ENCODE measurements at regions not wholly inside any gene's neighbourhood (a gene's known extent, or its start where the extent isn't known, plus 50 kb on each side); places are given as distances from the start of the nearest gene placed in this dataset.

DNA sequence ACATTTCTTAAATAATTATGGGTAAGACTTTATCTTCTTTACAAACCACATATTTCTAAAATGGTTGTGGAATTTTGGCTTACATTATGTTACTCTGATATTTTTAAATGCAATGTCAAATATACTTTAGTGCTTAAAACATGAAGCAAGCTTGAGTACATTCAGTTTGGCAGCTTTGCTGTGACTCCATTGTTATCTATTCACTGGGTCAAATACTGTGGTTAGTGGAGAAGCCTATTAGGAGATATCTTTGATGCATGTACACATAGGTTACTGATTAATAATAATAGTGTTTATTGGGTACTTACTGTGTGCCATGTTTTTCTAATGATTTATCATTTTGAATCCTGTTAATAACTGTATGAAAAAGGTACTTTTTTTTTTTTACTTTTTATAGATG, 520.4 kb upstream of the B3GALT2 start (continued):
- TF ChIP-seq, protein P1, sequence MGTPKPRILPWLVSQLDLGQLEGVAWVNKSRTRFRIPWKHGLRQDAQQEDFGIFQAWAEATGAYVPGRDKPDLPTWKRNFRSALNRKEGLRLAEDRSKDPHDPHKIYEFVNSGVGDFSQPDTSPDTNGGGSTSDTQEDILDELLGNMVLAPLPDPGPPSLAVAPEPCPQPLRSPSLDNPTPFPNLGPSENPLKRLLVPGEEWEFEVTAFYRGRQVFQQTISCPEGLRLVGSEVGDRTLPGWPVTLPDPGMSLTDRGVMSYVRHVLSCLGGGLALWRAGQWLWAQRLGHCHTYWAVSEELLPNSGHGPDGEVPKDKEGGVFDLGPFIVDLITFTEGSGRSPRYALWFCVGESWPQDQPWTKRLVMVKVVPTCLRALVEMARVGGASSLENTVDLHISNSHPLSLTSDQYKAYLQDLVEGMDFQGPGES (IDR thresholded peaks at IDR 0.05), result no peak
- TF ChIP-seq DPF2 (IDR thresholded peaks at IDR 0.05) (no peak), KDM1A (IDR thresholded peaks at IDR 0.05; ENCODE audit: borderline replicate concordance) (no peak), MEF2B (IDR thresholded peaks at IDR 0.05; ENCODE audit: partially characterized antibody, poor library complexity, severe bottlenecking) (no peak), CHD1 (IDR thresholded peaks at IDR 0.05; ENCODE audit: low read depth, low read length) (no peak), HDAC6 (IDR thresholded peaks at IDR 0.05; ENCODE audit: unreplicated experiment) (no peak), KAT2A (conservative IDR thresholded peaks at IDR 0.05; ENCODE audit: control insufficient read depth, low read depth, low read length) (no peak), FOXM1 (IDR thresholded peaks at IDR 0.05; ENCODE audit: low read depth, low read length) (no peak), NFYB (IDR thresholded peaks at IDR 0.05; ENCODE audit: insufficient read depth, low read depth, low read length) (no peak), KLF5 (IDR thresholded peaks at IDR 0.05; ENCODE audit: partially characterized antibody) (no peak), IKZF1 (conservative IDR thresholded peaks at IDR 0.05) (no peak), RCOR1 (conservative IDR thresholded peaks at IDR 0.05; ENCODE audit: low read depth, low read length) (no peak)
- TF ChIP-seq, protein P2, sequence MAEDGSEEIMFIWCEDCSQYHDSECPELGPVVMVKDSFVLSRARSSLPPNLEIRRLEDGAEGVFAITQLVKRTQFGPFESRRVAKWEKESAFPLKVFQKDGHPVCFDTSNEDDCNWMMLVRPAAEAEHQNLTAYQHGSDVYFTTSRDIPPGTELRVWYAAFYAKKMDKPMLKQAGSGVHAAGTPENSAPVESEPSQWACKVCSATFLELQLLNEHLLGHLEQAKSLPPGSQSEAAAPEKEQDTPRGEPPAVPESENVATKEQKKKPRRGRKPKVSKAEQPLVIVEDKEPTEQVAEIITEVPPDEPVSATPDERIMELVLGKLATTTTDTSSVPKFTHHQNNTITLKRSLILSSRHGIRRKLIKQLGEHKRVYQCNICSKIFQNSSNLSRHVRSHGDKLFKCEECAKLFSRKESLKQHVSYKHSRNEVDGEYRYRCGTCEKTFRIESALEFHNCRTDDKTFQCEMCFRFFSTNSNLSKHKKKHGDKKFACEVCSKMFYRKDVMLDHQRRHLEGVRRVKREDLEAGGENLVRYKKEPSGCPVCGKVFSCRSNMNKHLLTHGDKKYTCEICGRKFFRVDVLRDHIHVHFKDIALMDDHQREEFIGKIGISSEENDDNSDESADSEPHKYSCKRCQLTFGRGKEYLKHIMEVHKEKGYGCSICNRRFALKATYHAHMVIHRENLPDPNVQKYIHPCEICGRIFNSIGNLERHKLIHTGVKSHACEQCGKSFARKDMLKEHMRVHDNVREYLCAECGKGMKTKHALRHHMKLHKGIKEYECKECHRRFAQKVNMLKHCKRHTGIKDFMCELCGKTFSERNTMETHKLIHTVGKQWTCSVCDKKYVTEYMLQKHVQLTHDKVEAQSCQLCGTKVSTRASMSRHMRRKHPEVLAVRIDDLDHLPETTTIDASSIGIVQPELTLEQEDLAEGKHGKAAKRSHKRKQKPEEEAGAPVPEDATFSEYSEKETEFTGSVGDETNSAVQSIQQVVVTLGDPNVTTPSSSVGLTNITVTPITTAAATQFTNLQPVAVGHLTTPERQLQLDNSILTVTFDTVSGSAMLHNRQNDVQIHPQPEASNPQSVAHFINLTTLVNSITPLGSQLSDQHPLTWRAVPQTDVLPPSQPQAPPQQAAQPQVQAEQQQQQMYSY (CRISPR knock-in tag; IDR thresholded peaks at IDR 0.05), result no peak
- TF ChIP-seq, protein P3, sequence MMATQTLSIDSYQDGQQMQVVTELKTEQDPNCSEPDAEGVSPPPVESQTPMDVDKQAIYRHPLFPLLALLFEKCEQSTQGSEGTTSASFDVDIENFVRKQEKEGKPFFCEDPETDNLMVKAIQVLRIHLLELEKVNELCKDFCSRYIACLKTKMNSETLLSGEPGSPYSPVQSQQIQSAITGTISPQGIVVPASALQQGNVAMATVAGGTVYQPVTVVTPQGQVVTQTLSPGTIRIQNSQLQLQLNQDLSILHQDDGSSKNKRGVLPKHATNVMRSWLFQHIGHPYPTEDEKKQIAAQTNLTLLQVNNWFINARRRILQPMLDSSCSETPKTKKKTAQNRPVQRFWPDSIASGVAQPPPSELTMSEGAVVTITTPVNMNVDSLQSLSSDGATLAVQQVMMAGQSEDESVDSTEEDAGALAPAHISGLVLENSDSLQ (IDR thresholded peaks at IDR 0.05), result no peak
- TF ChIP-seq, protein P4, sequence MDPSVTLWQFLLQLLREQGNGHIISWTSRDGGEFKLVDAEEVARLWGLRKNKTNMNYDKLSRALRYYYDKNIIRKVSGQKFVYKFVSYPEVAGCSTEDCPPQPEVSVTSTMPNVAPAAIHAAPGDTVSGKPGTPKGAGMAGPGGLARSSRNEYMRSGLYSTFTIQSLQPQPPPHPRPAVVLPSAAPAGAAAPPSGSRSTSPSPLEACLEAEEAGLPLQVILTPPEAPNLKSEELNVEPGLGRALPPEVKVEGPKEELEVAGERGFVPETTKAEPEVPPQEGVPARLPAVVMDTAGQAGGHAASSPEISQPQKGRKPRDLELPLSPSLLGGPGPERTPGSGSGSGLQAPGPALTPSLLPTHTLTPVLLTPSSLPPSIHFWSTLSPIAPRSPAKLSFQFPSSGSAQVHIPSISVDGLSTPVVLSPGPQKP (IDR thresholded peaks at IDR 0.05; ENCODE audit: low read depth, low read length), result no peak
